ENCODE measurements at regions not wholly inside any gene's neighbourhood (a gene's known extent, or its start where the extent isn't known, plus 50 kb on each side); places are given as distances from the start of the nearest gene placed in this dataset.

DNA sequence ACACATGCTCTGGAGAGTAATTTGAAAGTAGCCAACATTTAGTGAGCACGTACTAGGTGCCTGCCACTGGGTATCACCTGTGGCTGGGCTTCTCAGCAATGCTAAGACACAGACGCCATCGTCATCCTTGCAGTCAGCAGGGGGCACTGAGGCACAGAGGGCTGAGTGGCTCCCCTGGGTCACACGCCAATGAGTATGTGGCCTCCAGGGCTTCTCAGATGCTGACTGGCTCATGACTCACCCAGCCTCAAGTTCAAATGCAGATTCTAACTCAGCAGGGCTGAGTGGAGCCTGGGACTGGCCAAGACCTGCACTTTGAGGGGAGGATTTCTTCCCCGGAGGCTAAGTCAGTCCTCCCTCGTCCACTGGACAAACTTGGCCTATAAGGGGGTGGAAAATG, 115.1 kb upstream of the CACNA1A start:
- TF ChIP-seq, protein P1, sequence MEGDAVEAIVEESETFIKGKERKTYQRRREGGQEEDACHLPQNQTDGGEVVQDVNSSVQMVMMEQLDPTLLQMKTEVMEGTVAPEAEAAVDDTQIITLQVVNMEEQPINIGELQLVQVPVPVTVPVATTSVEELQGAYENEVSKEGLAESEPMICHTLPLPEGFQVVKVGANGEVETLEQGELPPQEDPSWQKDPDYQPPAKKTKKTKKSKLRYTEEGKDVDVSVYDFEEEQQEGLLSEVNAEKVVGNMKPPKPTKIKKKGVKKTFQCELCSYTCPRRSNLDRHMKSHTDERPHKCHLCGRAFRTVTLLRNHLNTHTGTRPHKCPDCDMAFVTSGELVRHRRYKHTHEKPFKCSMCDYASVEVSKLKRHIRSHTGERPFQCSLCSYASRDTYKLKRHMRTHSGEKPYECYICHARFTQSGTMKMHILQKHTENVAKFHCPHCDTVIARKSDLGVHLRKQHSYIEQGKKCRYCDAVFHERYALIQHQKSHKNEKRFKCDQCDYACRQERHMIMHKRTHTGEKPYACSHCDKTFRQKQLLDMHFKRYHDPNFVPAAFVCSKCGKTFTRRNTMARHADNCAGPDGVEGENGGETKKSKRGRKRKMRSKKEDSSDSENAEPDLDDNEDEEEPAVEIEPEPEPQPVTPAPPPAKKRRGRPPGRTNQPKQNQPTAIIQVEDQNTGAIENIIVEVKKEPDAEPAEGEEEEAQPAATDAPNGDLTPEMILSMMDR (IDR thresholded peaks at IDR 0.05 in 8 of 11, conservative IDR thresholded peaks at IDR 0.05 in 3 of 11), result no peak
- TF ChIP-seq POLR2A (IDR thresholded peaks at IDR 0.05), result no peak
